ENCODE measurements at regions not wholly inside any gene's neighbourhood (a gene's known extent, or its start where the extent isn't known, plus 50 kb on each side); places are given as distances from the start of the nearest gene placed in this dataset.

DNA sequence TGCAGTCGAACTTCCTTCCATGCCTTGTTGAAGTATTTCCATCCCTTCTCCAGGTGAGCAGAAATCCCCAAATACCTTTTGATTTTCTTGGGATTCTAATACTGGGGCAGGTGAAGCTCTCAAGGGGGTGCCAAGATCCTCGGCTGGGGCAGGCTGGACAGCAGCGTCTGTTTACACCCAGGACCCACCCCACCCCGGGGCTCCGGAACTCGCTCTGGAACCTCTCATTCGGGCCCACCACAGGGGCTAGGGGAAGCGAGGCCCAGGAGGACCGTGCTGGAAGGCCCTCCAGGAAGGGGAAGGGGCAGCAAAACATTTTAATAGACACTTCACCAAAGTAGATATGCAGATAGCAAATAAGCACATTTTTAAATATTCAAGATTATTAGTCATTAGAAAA is 161.9 kb upstream of the GORAB start:
- H3K9me3 ChIP-seq, result peaks cover 0 to 3% of the 10 kb centered on the region in 2 donors
- TF ChIP-seq CTCF (IDR thresholded peaks at IDR 0.05) (no peak), POLR2A (IDR thresholded peaks at IDR 0.05) (no peak)
- intact Hi-C loops (cut with DNase I; ENCODE audit: low total_unique reads), result no loop called here
- no peaks in the 10 kb centered on the region for H3K27me3 ChIP-seq
- no peaks in the 10 kb centered on the region for H3K4me1 ChIP-seq
- H3K36me3 ChIP-seq, result no peaks in the 10 kb centered on the region
- no peak for DNase-seq
- no peak overlapping the region for H3K4me3 ChIP-seq
- H3K27ac ChIP-seq, result no peak overlapping the region

- no peak overlapping the region for H3K27ac ChIP-seq
- intact Hi-C loops (cut with DNase I; ENCODE audit: low total_unique reads), result no loop called here
- H3K9me3 ChIP-seq, result no peaks in the 10 kb centered on the region
- H3K36me3 ChIP-seq, result no peaks in the 10 kb centered on the region
- H3K4me3 ChIP-seq, result no peak overlapping the region
- TF ChIP-seq POLR2A (IDR thresholded peaks at IDR 0.05) (no peak), CTCF (IDR thresholded peaks at IDR 0.05) (no peak)
- no peak for DNase-seq
- no peaks in the 10 kb centered on the region for H3K27me3 ChIP-seq
- no peaks in the 10 kb centered on the region for H3K4me1 ChIP-seq
Measured at GRCh38 chr1:170375082-170375723, 156.8 kb upstream of the GORAB start.

DNA sequence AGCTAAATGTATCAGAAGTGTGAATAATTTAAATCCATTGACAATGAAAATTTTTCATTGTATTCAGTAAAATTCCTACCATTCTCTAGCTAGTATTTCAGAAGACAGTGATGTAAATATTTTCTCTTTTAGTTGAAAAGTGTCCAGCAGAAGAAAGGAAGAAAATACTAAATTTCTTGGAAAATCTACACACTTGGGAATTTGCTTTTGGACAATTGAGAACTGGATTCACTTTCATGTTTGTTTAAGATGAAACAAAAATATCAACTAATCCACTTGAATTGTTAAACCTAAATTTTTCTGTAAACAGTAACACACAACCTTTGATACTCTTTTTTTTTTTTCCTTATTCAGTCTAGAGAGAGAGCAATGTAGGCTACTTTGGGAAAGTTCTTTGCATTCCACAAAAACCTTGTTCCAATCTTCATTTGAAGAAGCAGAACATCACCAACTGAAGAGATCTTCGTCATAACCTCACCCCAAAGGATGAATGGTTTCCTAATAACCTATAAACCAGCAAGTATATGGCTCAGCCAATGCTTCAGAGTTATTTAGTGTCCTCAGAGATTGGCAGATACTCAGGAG is 155.1 kb upstream of the GORAB start:
- no peaks in the 10 kb centered on the region for H3K36me3 ChIP-seq

DNA sequence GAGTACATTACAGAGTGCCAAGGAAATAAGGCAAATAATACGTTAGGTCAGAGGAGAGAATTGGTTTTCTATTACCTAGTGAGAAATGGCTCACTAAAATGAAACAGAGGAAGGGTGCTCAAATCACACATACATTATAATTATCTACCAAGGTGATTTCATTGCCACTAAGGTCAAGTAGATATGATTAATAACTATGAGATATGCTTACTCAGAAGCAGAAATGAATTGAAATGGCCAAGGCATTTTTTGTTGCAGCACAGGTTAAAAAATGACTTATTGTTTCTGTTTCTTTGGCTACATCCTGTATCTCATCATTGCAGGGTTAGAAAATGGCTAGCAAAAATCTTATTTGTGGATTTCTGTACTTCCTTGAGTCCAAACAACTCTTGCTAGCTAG is 154.5 kb upstream of the GORAB start:
- Histone ChIP-seq H3K9me3 (no peaks in the 10 kb centered on the region), H3K27me3 (no peaks in the 10 kb centered on the region), H3K27ac (no peak overlapping the region), H3K4me3 (no peak overlapping the region), H3K4me1 (no peaks in the 10 kb centered on the region), H3K36me3 (no peaks in the 10 kb centered on the region)
- TF ChIP-seq CTCF (IDR thresholded peaks at IDR 0.05), result no peak
- TF ChIP-seq POLR2A (IDR thresholded peaks at IDR 0.05), result no peak
- DNase-seq, result no peak
- intact Hi-C loops (cut with DNase I; ENCODE audit: low total_unique reads), result no loop called here

More for the DNA sequence above, 155.1 kb upstream of the GORAB start:
- no peaks in the 10 kb centered on the region for H3K4me1 ChIP-seq
- H3K27ac ChIP-seq, result no peak overlapping the region
- no peak for TF ChIP-seq POLR2A (IDR thresholded peaks at IDR 0.05)
- TF ChIP-seq CTCF (IDR thresholded peaks at IDR 0.05), result no peak
- no peaks in the 10 kb centered on the region for H3K9me3 ChIP-seq
- DNase-seq, result no peak
- H3K4me3 ChIP-seq, result no peak overlapping the region
- no peaks in the 10 kb centered on the region for H3K27me3 ChIP-seq
- intact Hi-C loops (cut with DNase I; ENCODE audit: low total_unique reads), result no loop called here

DNA sequence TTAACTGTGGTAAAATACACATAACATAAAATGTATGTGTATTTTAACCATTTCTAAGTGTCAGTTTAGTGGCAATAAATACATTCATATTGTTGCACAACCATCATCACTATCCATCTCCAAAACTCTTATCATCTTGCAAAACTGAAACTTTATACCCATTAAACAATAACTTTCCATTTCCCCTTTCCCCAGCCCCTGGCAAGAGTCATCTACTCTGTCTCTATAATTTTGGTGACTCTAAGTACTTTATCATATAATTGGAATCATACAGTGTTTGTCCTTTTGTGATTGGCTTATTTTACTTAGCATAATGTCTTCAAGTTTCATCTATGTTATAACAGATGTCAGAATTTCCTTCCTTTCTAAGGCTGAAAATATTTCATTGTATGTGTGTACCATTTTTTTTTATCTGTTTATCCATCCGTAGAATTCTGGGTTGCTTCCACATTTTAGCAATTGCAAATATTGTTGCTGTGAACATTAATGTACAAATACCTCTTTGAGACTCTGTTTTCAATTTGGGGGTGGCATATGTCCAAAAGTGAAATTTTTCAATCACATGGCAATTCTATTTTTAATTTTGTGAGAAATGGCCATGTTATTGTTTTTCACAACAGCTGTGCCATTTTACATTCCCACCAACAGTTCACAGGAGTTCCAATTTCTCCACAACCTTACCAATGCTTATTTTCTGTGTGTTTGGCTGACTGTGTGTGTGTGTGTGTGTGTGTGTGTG is 153.9 kb upstream of the GORAB start:
- Histone ChIP-seq H3K27ac (no peak overlapping the region), H3K4me1 (no peaks in the 10 kb centered on the region), H3K27me3 (no peaks in the 10 kb centered on the region), H3K36me3 (no peaks in the 10 kb centered on the region), H3K9me3 (no peaks in the 10 kb centered on the region), H3K4me3 (no peak overlapping the region)
- TF ChIP-seq POLR2A (IDR thresholded peaks at IDR 0.05) (no peak), CTCF (IDR thresholded peaks at IDR 0.05) (no peak)
- DNase-seq, result no peak
- intact Hi-C loops (cut with DNase I; ENCODE audit: low total_unique reads), result no loop called here
